Loucy (cell line): ENCODE measurements at regions not wholly inside any gene's neighbourhood (a gene's known extent, or its start where the extent isn't known, plus 50 kb on each side); places are given as distances from the start of the nearest gene placed in this dataset.
"Not testable (repeated sequence)": the region's sequence is repeated elsewhere in the genome, so short reads cannot be mapped to it uniquely, and the experiment has no call there.

Source experiments
- H2AFZ ChIP-seq: fragments of 200-600 bp; sonication (generic); 2 replicates; pipeline ENCODE4 v1.6.0; 2016; ENCODE audit warnings: antibody characterized with exemption, mild to moderate bottlenecking, low read length, moderate library complexity
- H3F3A ChIP-seq: fragments of 200-600 bp; 2 replicates; pipeline ENCODE4 v1.6.0; 2016; ENCODE audit warnings: antibody characterized with exemption, low read depth, mild to moderate bottlenecking
- H3K27me3 ChIP-seq: fragments of 200-600 bp; sonication (generic); 2 replicates; pipeline ENCODE4 v1.6.1; 2014; ENCODE audit warnings: low read length, mild to moderate bottlenecking; ENCODE audit not compliant: insufficient read depth, poor library complexity, severe bottlenecking
- H3K36me3 ChIP-seq: fragments of 200-600 bp; sonication (generic); 2 replicates; pipeline ENCODE4 v1.6.1; 2016; ENCODE audit warnings: low read length; ENCODE audit not compliant: insufficient read depth
- H3K4me1 ChIP-seq: fragments of 200-600 bp; sonication (generic); 2 replicates; pipeline ENCODE4 v1.5.1; 2014; ENCODE audit warnings: low read length, mild to moderate bottlenecking; ENCODE audit not compliant: insufficient read depth, poor library complexity, severe bottlenecking
- H3K4me2 ChIP-seq: fragments of 200-600 bp; sonication (generic); 2 replicates; pipeline ENCODE4 v1.6.0; 2014; ENCODE audit warnings: antibody characterized with exemption, low read length, low read depth, mild to moderate bottlenecking; ENCODE audit not compliant: poor library complexity, severe bottlenecking
- H3K4me3 ChIP-seq: fragments of 200-600 bp; sonication (generic); 2 replicates; pipeline ENCODE4 v1.5.1; 2014; ENCODE audit warnings: low read length, mild to moderate bottlenecking, mixed read lengths; ENCODE audit not compliant: poor library complexity, severe bottlenecking
- H3K79me2 ChIP-seq: fragments of 200-600 bp; sonication (generic); 2 replicates; pipeline ENCODE4 v1.6.1; 2014; ENCODE audit warnings: low read length; ENCODE audit not compliant: insufficient read depth
- H3K9ac ChIP-seq: fragments of 200-600 bp; sonication (generic); 2 replicates; pipeline ENCODE4 v1.6.0; 2014; ENCODE audit warnings: mild to moderate bottlenecking, low read depth, low read length, moderate library complexity; ENCODE audit not compliant: poor library complexity, severe bottlenecking
- H3K9me2 ChIP-seq: fragments of 200-600 bp; sonication (generic); replicated peaks from 2 replicates; pipeline ENCODE4 v1.6.1; 2016; ENCODE audit warnings: low read depth, low read length, mixed read lengths
- H3K9me3 ChIP-seq: fragments of 200-600 bp; sonication (generic); 2 replicates; pipeline ENCODE4 v1.6.1; 2014; ENCODE audit warnings: mild to moderate bottlenecking, antibody characterized with exemption, low read length, low read depth; ENCODE audit not compliant: insufficient read depth
- H4K20me1 ChIP-seq: fragments of 200-600 bp; sonication (generic); 2 replicates; pipeline ENCODE4 v1.6.0; 2014; ENCODE audit warnings: antibody characterized with exemption, low read length, mild to moderate bottlenecking; ENCODE audit not compliant: insufficient read depth, poor library complexity, severe bottlenecking
- CTCF ChIP-seq: fragments of 200-600 bp; sonication (generic); conservative IDR thresholded peaks from 2 replicates; pipeline ENCODE4 v1.5.1; 2014; ENCODE audit warnings: mild to moderate bottlenecking, antibody characterized with exemption, low read length
- EZH2phosphoT487 ChIP-seq: fragments of 200-600 bp; IDR thresholded peaks from 2 replicates; pipeline ENCODE4 v1.6.1; 2018; ENCODE audit warnings: antibody characterized with exemption, mild to moderate bottlenecking, moderate library complexity, borderline replicate concordance

DNA sequence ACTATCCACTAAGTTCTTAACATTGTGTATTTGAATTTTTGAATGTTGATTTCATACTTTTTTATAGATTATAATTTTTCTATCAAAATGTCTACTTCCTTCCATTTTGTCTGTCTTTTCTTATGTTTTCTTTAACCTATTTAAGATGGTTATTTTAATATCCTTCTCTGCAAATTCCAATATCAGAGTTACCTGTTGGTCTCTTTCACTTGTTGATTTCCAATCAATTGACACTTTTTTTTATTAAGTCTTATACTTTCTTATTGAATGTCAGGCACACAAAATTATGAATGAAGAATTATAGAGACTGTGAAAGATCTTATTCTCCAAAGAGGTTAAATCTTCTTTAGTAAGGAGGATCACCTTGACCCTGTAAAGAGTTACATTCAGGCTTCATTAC lies 448.3 kb upstream of the NRG3 start:
- Histone ChIP-seq H3K4me3 (no peak overlapping the region), H2AFZ (no peak overlapping the region), H3K9ac (no peak overlapping the region), H3K9me2 (no peaks in the 10 kb centered on the region), H3K4me2 (no peak overlapping the region), H3K36me3 (no peaks in the 10 kb centered on the region), H3K9me3 (no peaks in the 10 kb centered on the region), H4K20me1 (no peaks in the 10 kb centered on the region), H3F3A (no peaks in the 10 kb centered on the region), H3K79me2 (no peaks in the 10 kb centered on the region), H3K27me3 (no peaks in the 10 kb centered on the region), H3K4me1 (no peaks in the 10 kb centered on the region)
- TF ChIP-seq EZH2phosphoT487 (no peak), CTCF (no peak)

- no peaks in the 10 kb centered on the region for H3K79me2 ChIP-seq
- H3K4me1 ChIP-seq = no peaks in the 10 kb centered on the region
- no peak for TF ChIP-seq CTCF
- no peak for TF ChIP-seq EZH2phosphoT487
These were observed 446.4 kb upstream of the NRG3 start for GRCh38 chr10:81428456-81429134.

GRCh38 chr10:81439445-81439844 lies 435.5 kb upstream of the NRG3 start:
- Histone ChIP-seq H3K9me2 (no peaks in the 10 kb centered on the region), H3K9me3 (no peaks in the 10 kb centered on the region), H3K79me2 (no peaks in the 10 kb centered on the region), H3K4me2 (no peak overlapping the region), H3K27me3 (no peaks in the 10 kb centered on the region), H3K9ac (no peak overlapping the region), H4K20me1 (no peaks in the 10 kb centered on the region), H3K4me3 (no peak overlapping the region), H3F3A (no peaks in the 10 kb centered on the region), H2AFZ (no peak overlapping the region), H3K36me3 (no peaks in the 10 kb centered on the region), H3K4me1 (no peaks in the 10 kb centered on the region)
- no peak for TF ChIP-seq EZH2phosphoT487
- no peak for TF ChIP-seq CTCF

More at GRCh38 chr10:81428456-81429134, 446.4 kb upstream of the NRG3 start:
- no peaks in the 10 kb centered on the region for H3K36me3 ChIP-seq
- H3F3A ChIP-seq = no peaks in the 10 kb centered on the region
- no peaks in the 10 kb centered on the region for H3K27me3 ChIP-seq
- H3K9me3 ChIP-seq = no peaks in the 10 kb centered on the region
- H3K9ac ChIP-seq = no peak overlapping the region
- no peak overlapping the region for H2AFZ ChIP-seq
- H4K20me1 ChIP-seq = no peaks in the 10 kb centered on the region
- H3K4me3 ChIP-seq = no peak overlapping the region
- H3K4me2 ChIP-seq = no peak overlapping the region
- no peaks in the 10 kb centered on the region for H3K9me2 ChIP-seq

DNA sequence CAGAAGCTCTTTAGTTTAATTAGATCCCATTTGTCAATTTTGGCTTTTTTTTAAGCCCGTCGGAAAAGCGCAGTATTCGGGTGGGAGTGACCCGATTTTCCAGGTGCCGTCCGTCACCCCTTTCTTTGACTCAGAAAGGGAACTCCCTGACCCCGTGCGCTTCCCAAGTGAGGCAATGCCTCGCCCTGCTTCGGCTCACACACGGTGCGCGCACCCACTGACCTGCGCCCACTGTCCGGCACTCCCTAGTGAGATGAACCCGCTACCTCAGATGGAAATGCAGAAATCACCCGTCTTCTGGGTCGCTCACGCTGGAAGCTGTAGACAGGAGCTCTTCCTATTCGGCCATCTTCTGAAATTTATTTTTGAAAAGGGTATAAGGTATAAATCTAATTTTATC lies 433.4 kb upstream of the NRG3 start:
- H3K4me3 ChIP-seq, H3K9me3 ChIP-seq, H3K4me1 ChIP-seq, H3K9ac ChIP-seq, H3K36me3 ChIP-seq, H3K79me2 ChIP-seq, H2AFZ ChIP-seq, H4K20me1 ChIP-seq, H3K9me2 ChIP-seq, H3K27me3 ChIP-seq, H3K4me2 ChIP-seq, H3F3A ChIP-seq: not testable (repeated sequence)
